ENCODE measurements at regions not wholly inside any gene's neighbourhood (a gene's known extent, or its start where the extent isn't known, plus 50 kb on each side); places are given as distances from the start of the nearest gene placed in this dataset.
"Not testable (repeated sequence)": the region's sequence is repeated elsewhere in the genome, so short reads cannot be mapped to it uniquely, and the experiment has no call there.

DNA sequence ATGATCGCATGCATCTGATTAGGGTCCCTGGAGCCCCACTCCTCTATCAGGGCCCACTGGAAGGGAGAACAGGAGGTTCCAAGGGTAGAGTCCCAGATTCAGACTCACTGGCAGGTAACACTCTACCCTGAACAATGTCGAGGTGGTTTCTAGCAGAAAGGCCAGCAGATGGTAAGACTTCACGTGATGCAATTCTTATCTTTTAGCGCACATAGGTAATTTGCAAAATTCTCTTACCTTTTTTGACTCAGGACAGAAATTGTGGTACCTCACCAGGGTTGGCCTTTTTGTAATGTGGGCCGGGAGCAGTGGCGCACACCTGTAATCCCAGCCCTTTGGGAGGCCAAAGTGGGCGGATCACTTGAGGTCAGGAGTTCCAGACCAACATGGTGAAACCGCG lies 228.1 kb upstream of the JARID2 start:
- H3K4me3 ChIP-seq (ENCODE audit: low read depth, low read length) = no peak overlapping the region
- DNase-seq (ENCODE audit: low read depth, low spot score) = no peak
- TF ChIP-seq, protein P1, sequence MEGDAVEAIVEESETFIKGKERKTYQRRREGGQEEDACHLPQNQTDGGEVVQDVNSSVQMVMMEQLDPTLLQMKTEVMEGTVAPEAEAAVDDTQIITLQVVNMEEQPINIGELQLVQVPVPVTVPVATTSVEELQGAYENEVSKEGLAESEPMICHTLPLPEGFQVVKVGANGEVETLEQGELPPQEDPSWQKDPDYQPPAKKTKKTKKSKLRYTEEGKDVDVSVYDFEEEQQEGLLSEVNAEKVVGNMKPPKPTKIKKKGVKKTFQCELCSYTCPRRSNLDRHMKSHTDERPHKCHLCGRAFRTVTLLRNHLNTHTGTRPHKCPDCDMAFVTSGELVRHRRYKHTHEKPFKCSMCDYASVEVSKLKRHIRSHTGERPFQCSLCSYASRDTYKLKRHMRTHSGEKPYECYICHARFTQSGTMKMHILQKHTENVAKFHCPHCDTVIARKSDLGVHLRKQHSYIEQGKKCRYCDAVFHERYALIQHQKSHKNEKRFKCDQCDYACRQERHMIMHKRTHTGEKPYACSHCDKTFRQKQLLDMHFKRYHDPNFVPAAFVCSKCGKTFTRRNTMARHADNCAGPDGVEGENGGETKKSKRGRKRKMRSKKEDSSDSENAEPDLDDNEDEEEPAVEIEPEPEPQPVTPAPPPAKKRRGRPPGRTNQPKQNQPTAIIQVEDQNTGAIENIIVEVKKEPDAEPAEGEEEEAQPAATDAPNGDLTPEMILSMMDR (IDR thresholded peaks at IDR 0.05; ENCODE audit: low read depth, low read length) = no peak
- in situ Hi-C loops (cut with HindIII; ENCODE audit: low sequenced_read_pairs) = no loop called here

DNA sequence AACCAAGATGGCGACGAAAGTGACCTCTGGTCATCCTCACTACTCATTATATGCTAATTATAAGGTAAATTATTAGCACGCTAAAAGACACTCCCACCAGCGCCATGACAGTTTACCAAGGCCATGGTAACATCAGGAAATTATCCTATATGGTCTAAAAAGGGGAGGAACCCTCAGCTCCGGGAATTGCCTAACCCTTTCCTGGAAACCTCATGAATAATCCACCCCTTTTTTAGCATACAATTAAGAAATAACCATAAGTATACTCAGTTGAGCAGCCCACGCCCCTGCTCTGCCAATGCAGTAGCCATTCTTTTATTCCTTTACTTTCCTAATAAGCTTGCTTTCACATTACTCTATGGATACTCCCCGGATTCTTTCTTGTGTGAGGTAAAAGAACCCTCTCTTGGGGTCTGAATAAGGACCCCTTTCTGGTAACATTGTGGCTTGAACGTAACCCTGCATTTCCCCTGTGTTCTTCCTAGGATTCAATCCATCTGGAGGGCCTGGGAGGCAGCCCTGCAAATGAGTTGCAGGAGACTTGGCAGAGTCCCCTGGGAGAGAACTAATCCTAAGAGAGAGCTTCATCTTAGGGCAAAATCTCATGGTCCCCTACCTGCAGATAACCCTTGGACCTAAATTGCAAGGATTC lies 225.6 kb upstream of the JARID2 start:
- no peak overlapping the region for H3K4me3 ChIP-seq (ENCODE audit: low read depth, low read length)
- in situ Hi-C loops (cut with HindIII; ENCODE audit: low sequenced_read_pairs) = no loop called here
- no peak for DNase-seq (ENCODE audit: low read depth, low spot score)
- TF ChIP-seq, protein P1 (IDR thresholded peaks at IDR 0.05; ENCODE audit: low read depth, low read length) = no peak

DNA sequence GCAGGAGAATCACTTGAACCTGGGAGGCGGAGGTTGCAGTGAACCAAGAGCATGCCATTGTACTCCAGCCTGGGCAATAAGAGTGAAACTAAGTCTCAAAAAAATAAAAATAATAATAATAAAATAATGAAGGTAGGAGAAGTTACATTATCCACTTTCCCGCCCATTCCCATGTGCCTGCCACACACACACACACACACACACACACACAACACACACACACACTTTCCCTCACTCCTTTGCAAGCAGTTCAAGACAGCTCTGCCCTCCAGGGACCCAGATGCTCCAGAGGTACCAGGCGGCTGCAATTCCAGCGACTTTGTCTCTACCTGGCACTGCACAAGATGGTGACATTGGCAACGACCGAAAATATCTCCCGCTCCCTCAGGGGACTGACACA lies 224.8 kb upstream of the JARID2 start:
- TF ChIP-seq, protein P1 (IDR thresholded peaks at IDR 0.05; ENCODE audit: low read depth, low read length) = no peak
- no peak for DNase-seq (ENCODE audit: low read depth, low spot score)
- in situ Hi-C loops (cut with HindIII; ENCODE audit: low sequenced_read_pairs) = no loop called here
- H3K4me3 ChIP-seq (ENCODE audit: low read depth, low read length) = no peak overlapping the region

DNA sequence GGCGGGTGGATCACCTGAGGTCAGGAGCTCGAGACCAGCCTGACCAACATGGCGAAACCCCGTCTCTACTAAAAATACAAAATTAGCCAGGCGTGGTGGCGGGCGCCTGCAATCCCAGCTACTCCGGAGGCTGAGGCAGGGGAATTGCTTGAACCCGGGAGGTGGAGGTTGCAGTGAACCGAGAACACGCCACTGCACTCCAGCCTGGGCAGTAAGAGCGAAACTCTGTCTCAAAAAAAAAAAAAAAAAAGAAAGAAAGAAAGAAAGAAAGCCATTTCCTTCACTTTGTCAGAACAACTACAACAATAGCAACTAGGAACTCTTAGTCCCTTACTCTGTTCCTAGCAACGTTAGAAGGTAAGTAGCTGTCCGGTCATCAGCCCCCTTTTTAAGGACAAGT lies 222.9 kb upstream of the JARID2 start:
- in situ Hi-C loops (cut with HindIII; ENCODE audit: low sequenced_read_pairs); H3K4me3 ChIP-seq (ENCODE audit: low read depth, low read length): not testable (repeated sequence)

DNA sequence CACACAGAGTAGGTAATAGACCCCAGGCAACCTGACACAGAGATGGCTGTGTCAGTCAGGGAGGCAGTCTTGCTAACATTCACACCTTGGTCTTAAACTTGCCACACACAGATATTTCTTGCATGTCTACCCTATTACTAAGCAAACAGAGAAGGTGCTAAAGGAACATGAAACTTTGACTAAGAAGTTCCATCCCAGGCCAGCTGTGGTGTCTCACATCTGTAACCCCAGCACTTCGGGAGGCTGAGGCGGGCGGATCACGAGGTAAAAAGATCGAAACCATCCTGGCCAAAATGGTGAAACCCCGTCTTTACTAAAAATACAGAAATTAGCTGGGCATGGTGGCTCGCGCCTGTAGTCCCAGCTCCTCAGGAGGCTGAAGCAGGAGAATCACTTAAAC lies 222.4 kb upstream of the JARID2 start:
- no peak overlapping the region for H3K4me3 ChIP-seq (ENCODE audit: low read depth, low read length)
- DNase-seq (ENCODE audit: low read depth, low spot score) = no peak
- TF ChIP-seq, protein P1 (IDR thresholded peaks at IDR 0.05; ENCODE audit: low read depth, low read length) = no peak
- in situ Hi-C loops (cut with HindIII; ENCODE audit: low sequenced_read_pairs) = no loop called here

More for the DNA sequence above, 222.9 kb upstream of the JARID2 start:
- DNase-seq (ENCODE audit: low read depth, low spot score) = not testable (repeated sequence)

DNA sequence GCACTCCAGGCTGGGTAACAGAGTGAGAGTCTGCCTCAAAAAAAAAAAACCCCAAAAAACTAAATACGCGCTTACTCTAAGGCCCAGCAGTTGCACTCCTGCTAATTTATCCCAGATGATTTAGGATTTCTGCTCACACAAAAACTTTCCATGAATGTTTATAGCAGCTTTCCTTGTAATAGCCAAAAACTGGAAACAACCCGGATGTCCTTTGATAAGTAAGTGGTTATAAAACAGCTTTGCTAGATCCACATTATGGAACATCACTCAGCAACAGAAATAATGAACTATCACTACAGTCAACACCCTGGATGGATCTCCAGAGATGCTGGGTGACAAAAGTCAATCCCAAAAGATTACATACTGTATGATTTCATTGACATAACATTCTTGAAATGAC lies 220.4 kb upstream of the JARID2 start:
- no peak overlapping the region for H3K4me3 ChIP-seq (ENCODE audit: low read depth, low read length)
- in situ Hi-C loops (cut with HindIII; ENCODE audit: low sequenced_read_pairs) = no loop called here
- DNase-seq (ENCODE audit: low read depth, low spot score) = no peak

DNA sequence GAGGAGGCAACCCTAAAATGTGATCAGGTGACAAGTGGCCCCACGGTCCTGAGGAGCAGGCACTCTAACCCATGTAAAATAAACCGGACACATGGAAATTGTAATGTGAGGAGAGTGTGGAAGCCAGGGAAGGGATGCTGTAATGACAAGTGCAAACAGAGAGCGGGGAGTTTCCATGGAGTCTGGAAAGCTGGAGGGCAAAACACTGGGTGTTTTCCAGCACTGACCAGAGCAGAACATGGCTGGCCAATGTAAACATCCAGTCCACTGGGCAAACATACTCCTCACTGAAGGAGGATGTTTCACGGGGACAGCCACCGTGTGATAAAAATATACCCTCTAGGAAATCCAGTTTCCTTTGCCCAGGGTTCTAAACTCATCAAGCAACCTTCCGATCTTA lies 219.0 kb upstream of the JARID2 start:
- in situ Hi-C loops (cut with HindIII; ENCODE audit: low sequenced_read_pairs) = no loop called here
- TF ChIP-seq, protein P1 (IDR thresholded peaks at IDR 0.05; ENCODE audit: low read depth, low read length) = no peak
- peak; percentile 68 for DNase-seq (ENCODE audit: low read depth, low spot score)
- H3K4me3 ChIP-seq (ENCODE audit: low read depth, low read length) = no peak overlapping the region

More for the DNA sequence above, 220.4 kb upstream of the JARID2 start:
- TF ChIP-seq, protein P1 (IDR thresholded peaks at IDR 0.05; ENCODE audit: low read depth, low read length) = no peak

All from astrocyte of the spinal cord (primary cell).